Medulla oblongata (tissue), 1 donor: ENCODE measurements at regions not wholly inside any gene's neighbourhood (a gene's known extent, or its start where the extent isn't known, plus 50 kb on each side); places are given as distances from the start of the nearest gene placed in this dataset.
A peak's percentile ranks its signal among the peaks of the same experiment; 100 is the strongest.

Experiments
- DNase-seq: peaks from one replicate; pipeline ENCODE4 v3.0.0-alpha.2; 2015; ENCODE audit errors: extremely low spot score

DNA sequence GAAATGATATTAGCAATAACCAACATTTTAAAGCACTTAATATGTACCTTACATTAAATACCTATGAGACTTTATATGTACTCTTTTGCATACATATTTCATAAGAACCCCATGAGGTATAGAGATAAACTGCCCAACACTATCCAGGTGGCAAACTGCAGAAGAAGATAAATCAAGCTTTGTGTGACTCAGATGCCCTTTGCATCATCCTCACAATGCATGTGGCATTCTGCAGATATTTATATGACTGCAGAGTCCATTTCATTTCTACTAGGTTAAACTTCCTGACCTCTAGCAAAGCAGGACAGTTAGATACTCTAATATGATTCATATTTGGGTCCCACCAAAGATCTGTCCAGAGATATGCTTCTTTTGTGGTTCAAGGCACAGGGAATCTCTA, 85.6 kb upstream of the RASGEF1B start:
- no peak for DNase-seq

- DNase-seq, result no peak
Observed at GRCh38 chr4:81555489-81555888, 83.8 kb upstream of the RASGEF1B start.

GRCh38 chr4:81552086-81552485, 80.4 kb upstream of the RASGEF1B start:
- DNase-seq, result no peak

DNA sequence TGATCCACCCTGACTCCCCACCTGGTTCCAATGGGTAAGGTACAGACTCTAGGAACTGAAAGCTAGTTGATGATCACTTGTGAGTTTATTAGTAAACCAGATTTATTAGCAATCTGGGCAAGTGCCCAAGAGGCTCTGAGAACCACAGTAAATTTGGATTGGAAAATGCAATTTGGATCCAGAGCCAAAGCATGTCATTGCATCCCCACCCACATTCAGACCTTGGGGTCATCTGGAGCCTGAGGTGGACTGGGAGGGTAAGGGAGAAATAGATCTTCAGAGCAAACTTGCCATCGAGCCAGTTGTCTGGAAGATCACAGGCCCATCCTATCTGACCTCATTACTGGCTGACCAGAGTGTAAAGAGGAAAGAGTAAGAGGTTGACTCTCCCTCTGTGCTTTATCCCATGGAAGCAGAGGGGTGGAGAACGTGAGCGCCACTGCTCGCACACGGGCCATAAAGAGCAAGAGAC, 78.7 kb upstream of the RASGEF1B start:
- DNase-seq, result no peak

DNA sequence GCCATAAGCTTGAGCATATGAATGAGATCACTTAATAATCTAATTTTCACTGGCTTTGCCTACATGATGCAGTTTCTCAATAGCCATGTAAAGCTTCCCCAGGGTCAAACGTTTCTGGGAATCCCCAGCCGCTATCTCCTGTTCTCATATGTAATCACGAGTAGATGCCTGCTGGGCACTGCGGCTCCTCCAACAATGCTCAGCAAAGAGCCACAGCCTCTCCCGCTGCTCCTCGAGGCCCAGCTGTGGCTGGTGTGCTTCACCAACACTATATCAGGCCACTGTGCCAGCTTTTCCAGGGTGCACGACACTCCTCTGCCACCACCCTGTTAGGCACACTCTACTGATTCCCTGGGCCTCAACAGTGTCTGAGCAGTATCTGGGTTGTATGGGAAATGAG, 78.3 kb upstream of the RASGEF1B start:
- DNase-seq, result peak; percentile 21

- no peak for DNase-seq
Observed at GRCh38 chr4:81546777-81547176, 75.1 kb upstream of the RASGEF1B start.

DNA sequence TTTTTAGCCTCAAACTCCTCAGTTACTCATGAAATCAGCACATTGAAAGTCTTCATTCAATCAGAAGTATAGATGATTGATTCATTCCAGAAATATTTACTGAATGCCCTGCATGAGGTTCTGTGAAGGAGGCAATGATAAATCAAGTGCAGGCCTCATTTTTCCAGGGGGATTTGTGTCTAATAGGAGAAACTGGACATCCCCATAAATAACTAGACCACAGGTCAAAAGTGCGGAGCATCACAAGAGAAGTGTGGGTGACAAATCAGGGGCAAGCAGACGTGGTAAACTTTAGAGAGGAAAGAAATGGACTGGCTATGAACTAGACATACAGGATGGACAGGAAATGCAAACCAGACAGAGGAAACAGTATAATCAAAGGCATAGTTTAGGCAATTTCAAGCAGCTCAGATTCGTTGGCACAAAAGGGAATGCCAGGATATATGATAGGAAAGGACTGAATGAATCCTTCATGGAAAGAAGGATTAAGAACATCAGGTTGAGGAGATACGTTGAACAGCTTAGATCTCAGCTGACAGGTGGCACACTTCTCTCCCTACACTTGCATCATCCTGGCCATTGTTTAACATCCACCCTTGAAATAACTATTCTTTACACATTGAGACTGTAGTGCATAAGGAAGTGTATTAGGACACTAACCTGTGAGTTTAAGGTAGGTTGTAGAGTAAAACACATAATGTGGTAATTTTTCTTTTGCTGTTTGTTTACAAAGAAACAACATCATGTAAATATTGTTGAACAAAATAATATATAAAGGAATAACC, 69.6 kb upstream of the RASGEF1B start:
- no peak for DNase-seq

DNA sequence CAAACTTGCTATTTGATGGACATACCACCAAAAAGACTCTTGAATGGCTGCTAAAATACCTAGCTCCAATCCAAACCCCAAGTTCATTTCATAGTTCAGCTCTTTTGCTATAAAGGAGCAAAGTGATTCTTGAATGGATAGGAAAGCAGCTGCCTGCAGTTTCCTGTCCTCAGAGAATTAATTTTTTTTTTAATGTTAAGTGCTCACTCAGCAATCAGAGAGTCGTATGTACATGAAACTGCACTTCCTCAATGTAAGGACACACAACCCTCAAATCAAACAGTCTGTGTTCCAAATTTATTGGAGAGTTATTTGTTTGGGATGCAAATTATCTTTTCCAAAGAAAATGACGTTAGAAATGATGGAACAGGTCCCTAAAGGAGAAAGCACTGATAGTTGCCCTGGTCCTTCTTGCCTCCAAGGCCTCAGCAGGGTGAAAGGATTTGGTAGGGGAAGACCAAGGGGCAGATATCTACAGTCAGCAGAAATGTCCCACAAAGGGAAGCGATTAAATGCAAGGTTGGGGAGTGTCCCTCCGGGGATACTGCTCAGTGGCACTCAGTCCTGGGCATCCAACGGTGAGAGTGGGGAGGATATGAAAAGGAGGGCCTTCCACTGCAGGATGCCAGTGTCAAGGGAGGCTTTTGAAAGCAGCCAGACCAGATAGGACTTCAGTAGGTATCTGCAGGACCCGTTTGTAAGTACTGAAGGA, 67.2 kb upstream of the RASGEF1B start:
- DNase-seq, result no peak

- DNase-seq, result no peak
Observed at GRCh38 chr4:81531410-81531809, 59.7 kb upstream of the RASGEF1B start.

DNA sequence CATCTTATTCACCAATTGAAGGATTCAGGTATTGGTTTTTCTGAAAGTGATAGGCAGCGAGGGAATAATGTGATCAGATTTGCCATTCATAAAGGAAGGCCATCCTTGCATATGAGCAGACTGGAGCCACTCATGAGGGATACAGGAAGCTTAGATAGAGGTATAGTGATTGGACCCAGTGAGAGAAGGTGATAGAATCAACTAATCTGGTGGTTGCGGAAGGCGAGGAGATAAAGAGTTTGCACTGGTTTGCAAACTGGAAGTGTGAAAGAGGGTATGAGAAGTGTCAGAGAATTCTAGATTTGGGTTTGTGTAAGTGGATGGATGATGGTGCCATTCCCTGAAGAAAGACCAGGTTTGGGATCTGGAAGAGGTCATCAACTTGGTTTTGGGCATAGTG, 57.3 kb upstream of the RASGEF1B start:
- DNase-seq, result no peak

- no peak for DNase-seq
Observed at GRCh38 chr4:81528200-81528599, 56.5 kb upstream of the RASGEF1B start.

DNA sequence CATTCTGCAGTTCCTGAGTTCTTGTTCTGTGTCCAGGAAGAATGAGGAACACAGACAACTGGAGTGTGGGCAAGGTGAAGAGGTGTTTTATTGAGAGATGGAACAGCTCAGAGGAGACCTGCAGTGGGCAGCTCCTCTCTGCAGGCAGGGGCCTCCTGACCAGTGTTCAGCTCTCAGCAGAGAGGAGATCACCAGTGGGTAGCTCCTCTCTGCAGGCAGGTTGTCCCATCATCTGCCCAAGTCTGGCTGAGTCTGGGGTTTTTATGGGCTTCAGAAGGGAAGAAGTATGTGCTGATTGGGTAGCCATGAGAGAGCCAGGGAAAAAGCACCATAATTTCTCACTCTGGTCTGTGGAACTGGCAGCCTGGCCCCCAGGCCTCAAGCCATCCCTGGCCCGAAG, 56.0 kb upstream of the RASGEF1B start:
- no peak for DNase-seq

- DNase-seq, result no peak
Observed at GRCh38 chr4:81527115-81527514, 55.4 kb upstream of the RASGEF1B start.

DNA sequence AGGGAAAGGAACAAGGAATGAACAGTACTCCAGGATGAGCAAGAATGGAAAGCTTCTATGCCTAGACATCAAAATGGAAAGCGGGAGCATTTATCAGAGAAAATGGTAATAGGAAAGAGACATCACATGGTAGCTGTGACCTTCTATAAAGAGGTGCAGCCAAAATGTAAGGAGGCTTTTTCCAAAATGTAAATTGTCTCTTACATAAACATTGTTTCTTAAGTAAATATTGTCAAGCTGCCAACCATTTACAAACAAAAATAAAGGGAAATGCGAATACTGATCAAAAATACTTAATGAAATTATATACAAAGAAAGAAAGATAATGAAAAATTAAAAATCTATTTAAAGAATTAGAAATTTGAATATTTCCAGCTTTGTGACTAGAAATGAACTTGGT, 55.0 kb upstream of the RASGEF1B start:
- DNase-seq, result no peak

DNA sequence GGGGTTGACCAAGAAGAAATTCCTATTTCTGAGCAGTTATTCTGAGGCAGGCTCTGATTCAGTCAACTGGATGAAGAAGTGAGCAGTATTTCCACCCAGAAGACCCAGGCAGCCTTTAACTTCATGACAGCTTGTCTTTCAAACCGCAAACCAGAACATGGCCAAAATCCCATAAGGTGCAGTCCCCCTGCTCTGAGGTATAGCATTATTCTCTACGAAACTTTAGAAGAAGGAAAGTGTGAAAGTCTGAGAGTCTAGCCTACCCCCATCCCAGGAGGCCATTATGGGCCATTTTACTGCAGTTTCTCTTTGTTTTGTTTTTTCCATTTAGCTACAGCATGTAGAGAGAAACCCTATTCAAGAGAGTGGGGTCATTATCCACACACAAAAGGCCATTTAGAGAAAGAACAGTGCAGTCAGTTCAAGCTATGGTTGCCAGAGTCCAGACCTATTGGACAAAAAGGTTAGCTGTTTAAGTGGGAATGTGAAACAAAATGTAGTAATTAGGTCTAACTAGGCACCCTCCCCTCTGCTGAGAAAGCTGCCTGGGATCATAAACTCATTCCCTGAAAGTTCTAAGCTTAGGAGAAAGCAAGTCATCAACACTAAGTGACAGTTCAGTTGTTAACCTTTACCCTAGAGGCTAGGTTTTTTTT, 52.1 kb upstream of the RASGEF1B start:
- DNase-seq, result peak; percentile 88

DNA sequence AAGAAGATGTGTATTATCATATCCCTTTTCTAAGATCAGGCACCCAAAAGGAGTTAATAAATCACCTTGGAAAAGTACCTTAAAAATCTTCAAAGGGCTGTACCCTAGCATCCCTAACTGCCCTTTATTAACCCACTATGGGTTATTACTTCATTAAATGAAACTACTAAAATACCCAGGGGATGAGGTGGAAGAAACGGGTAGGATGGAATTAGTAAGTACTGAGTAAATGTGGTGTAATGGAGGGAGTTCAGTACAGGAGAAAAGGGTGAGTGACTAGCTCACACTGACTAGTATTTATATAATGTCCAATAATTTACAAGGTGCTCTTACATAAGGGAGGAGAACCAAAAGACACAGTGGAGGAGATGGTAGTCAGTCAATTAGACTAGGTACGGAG, 51.0 kb upstream of the RASGEF1B start:
- DNase-seq, result no peak

- DNase-seq, result no peak
Observed at GRCh38 chr4:81521708-81522107, 50.0 kb upstream of the RASGEF1B start.
